Left ventricle myocardium inferior (tissue), 1 donor: ENCODE measurements at regions not wholly inside any gene's neighbourhood (a gene's known extent, or its start where the extent isn't known, plus 50 kb on each side); places are given as distances from the start of the nearest gene placed in this dataset.

Source experiments
- DNase-seq: peaks from one replicate; pipeline ENCODE4 v3.0.0-alpha.2; 2020
- H3K27ac ChIP-seq: fragments of 200-600 bp; replicated peaks from 2 replicates; pipeline ENCODE4 v1.8.0; 2021
- H3K27me3 ChIP-seq: fragments of 200-600 bp; 2 replicates; pipeline ENCODE4 v1.8.0; 2021; ENCODE audit warnings: low read depth
- H3K36me3 ChIP-seq: fragments of 200-600 bp; 2 replicates; pipeline ENCODE4 v1.8.0; 2021
- H3K4me1 ChIP-seq: fragments of 200-600 bp; 2 replicates; pipeline ENCODE4 v1.8.0; 2021
- H3K4me3 ChIP-seq: fragments of 200-600 bp; 2 replicates; pipeline ENCODE4 v1.8.0; 2021; ENCODE audit warnings: mild to moderate bottlenecking, moderate library complexity
- H3K9me3 ChIP-seq: fragments of 200-600 bp; replicated peaks from 2 replicates; pipeline ENCODE4 v1.8.0; 2021
- intact Hi-C: fragments of 100-400 bp; cut with micrococcal nuclease; formaldehyde crosslinking; loops from one replicate; pipeline ENCODE4 v1.11.0; 2022
- TF ChIP-seq, protein P1 (sequence below): fragments of 200-600 bp; IDR thresholded peaks from 2 replicates; pipeline ENCODE4 v1.8.0; 2021; ENCODE audit warnings: antibody characterized with exemption, mild to moderate bottlenecking, borderline replicate concordance
- donor health status: DM: no; HTN: yes; CAD: no; lungs with severe emphysema.

DNA sequence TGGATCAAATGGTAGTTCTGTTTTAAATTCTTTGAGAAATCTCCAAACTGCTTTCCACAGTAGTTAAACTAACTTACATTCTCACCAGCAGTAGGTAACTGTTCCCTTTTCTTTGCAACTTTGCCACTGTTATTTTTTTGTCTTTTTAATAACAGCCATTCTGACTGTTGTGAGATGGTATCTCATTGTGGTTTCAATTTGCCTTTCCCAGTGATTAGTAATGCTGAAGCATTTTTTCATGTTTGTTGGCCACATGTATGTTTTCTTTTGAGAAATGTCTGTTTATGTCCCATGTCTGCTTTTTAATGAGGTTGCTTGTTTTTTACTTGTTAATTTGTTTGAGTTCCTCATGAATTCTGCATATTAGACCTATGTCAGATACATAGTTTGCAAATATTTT lies 198.8 kb downstream of the RAB28 start:
- Histone ChIP-seq H3K4me3 (no peak overlapping the region), H3K4me1 (no peaks in the 10 kb centered on the region), H3K36me3 (peaks cover 5% of the 10 kb centered on the region), H3K27ac (no peak overlapping the region), H3K9me3 (peaks cover 34% of the 10 kb centered on the region), H3K27me3 (no peaks in the 10 kb centered on the region)
- no peak for DNase-seq
- TF ChIP-seq, protein P1, sequence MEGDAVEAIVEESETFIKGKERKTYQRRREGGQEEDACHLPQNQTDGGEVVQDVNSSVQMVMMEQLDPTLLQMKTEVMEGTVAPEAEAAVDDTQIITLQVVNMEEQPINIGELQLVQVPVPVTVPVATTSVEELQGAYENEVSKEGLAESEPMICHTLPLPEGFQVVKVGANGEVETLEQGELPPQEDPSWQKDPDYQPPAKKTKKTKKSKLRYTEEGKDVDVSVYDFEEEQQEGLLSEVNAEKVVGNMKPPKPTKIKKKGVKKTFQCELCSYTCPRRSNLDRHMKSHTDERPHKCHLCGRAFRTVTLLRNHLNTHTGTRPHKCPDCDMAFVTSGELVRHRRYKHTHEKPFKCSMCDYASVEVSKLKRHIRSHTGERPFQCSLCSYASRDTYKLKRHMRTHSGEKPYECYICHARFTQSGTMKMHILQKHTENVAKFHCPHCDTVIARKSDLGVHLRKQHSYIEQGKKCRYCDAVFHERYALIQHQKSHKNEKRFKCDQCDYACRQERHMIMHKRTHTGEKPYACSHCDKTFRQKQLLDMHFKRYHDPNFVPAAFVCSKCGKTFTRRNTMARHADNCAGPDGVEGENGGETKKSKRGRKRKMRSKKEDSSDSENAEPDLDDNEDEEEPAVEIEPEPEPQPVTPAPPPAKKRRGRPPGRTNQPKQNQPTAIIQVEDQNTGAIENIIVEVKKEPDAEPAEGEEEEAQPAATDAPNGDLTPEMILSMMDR, result no peak
- intact Hi-C loops, result no loop called here

DNA sequence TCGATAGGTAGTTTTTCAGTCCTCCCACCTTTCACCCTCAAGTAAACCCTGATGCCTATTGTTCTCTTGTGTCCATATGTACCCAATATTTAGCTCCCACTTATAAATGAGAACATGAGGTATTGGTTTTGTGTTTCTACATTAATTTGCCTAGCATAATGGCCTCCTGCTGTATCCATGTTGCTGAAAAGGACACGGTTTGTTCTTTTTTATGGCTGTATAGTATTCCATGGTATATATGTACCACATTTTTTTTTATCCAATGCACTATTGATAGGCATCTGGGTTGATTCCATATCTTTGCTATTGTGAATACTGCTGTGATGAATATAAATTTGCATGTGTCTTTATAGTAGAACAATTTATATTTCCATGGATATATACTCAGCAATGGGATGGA lies 199.2 kb downstream of the RAB28 start:
- intact Hi-C loops, result no loop called here
- Histone ChIP-seq H3K27ac (no peak overlapping the region), H3K4me1 (no peaks in the 10 kb centered on the region), H3K9me3 (peaks cover 34% of the 10 kb centered on the region), H3K4me3 (no peak overlapping the region), H3K27me3 (no peaks in the 10 kb centered on the region), H3K36me3 (peaks cover 5% of the 10 kb centered on the region)
- no peak for DNase-seq
- TF ChIP-seq, protein P1, result no peak

GRCh38 chr4:13276357-13276756 lies 207.8 kb downstream of the RAB28 start:
- Histone ChIP-seq H3K27ac (no peak overlapping the region), H3K27me3 (no peaks in the 10 kb centered on the region), H3K4me3 (no peak overlapping the region), H3K36me3 (peaks cover 7% of the 10 kb centered on the region), H3K9me3 (peaks cover 53% of the 10 kb centered on the region), H3K4me1 (no peaks in the 10 kb centered on the region)
- TF ChIP-seq, protein P1, result no peak
- intact Hi-C loops, result no loop called here
- no peak for DNase-seq

GRCh38 chr4:13268703-13269102 lies 215.4 kb downstream of the RAB28 start:
- H3K4me3 ChIP-seq, result no peak overlapping the region
- H3K36me3 ChIP-seq, result peaks cover 5% of the 10 kb centered on the region
- no peaks in the 10 kb centered on the region for H3K27me3 ChIP-seq
- TF ChIP-seq, protein P1, result no peak
- H3K9me3 ChIP-seq, result peaks cover 32% of the 10 kb centered on the region
- H3K4me1 ChIP-seq, result no peaks in the 10 kb centered on the region
- no peak for DNase-seq
- intact Hi-C loops, result no loop called here
- H3K27ac ChIP-seq, result no peak overlapping the region

GRCh38 chr4:13268165-13268564 lies 216.0 kb downstream of the RAB28 start:
- DNase-seq, result no peak
- Histone ChIP-seq H3K4me3 (no peak overlapping the region), H3K27me3 (no peaks in the 10 kb centered on the region), H3K36me3 (peaks cover 5% of the 10 kb centered on the region), H3K4me1 (no peaks in the 10 kb centered on the region), H3K9me3 (peaks cover 26% of the 10 kb centered on the region), H3K27ac (no peak overlapping the region)
- intact Hi-C loops, result no loop called here
- TF ChIP-seq, protein P1, result no peak

DNA sequence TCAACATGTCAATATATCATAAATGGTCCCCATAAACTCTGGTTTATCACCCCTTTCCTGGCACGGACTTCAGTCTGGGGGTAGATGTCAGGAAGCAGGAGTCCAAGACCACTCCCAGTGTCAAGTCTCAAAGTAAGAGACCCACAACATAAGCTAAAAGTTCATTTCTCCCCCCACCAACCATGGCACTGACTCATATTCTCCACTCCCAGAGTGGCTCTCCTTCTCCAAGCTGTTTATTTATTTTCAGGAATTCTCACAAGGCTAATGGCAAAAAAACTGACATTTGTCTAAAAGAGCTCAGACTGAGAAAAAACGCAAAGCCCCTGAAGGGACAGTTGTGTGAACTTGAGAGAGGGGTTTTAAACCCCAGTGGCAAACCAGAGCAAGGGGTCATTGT lies 217.0 kb downstream of the RAB28 start:
- intact Hi-C loops, result no loop called here
- H3K9me3 ChIP-seq, result peaks cover 16% of the 10 kb centered on the region
- H3K27ac ChIP-seq, result no peak overlapping the region
- TF ChIP-seq, protein P1, result no peak
- H3K36me3 ChIP-seq, result peaks cover 5% of the 10 kb centered on the region
- no peak for DNase-seq
- H3K4me1 ChIP-seq, result no peaks in the 10 kb centered on the region
- no peak overlapping the region for H3K4me3 ChIP-seq
- H3K27me3 ChIP-seq, result no peaks in the 10 kb centered on the region
